CD14-positive monocyte (primary cell): ENCODE measurements at regions not wholly inside any gene's neighbourhood (a gene's known extent, or its start where the extent isn't known, plus 50 kb on each side); places are given as distances from the start of the nearest gene placed in this dataset.

Experiments used
- DNase-seq, 3 donors: peaks; one replicate each; pipeline ENCODE4 v3.0.0-alpha.2; 2011 to 2022
- H2AFZ ChIP-seq: 2 replicates; pipeline ENCODE4 v1.6.0; 2012; ENCODE audit warnings: mild to moderate bottlenecking, low read depth, low read length, inconsistent platforms; ENCODE audit not compliant: insufficient read depth, poor library complexity, severe bottlenecking
- H3K27ac ChIP-seq, 2 donors: 1 replicate in 1 of 2; 2 replicates in 1 of 2; pipeline ENCODE4 v1.5.1; 2012 to 2013; ENCODE audit warnings: low read length in 2 of 2, control low read depth in 1 of 2, inconsistent platforms in 1 of 2, low read depth in 1 of 2, mild to moderate bottlenecking in 1 of 2
- H3K27me3 ChIP-seq, 2 donors: one replicate each; pipeline versions ENCODE4 v1.6.0 to v1.6.1; 2011 to 2013; ENCODE audit warnings: low read length in 2 of 2; ENCODE audit not compliant: control insufficient read depth in 2 of 2, insufficient read depth in 2 of 2
- H3K36me3 ChIP-seq, 2 donors: replicated peaks in 1 of 2; 1 replicate in 1 of 2; 2 replicates in 1 of 2; pipeline versions ENCODE4 v1.5.1 to v1.6.1; 2012 to 2013; ENCODE audit warnings: low read length in 2 of 2, control low read depth in 1 of 2, inconsistent platforms in 1 of 2, mild to moderate bottlenecking in 1 of 2; ENCODE audit not compliant: insufficient read depth in 2 of 2, control insufficient read depth in 1 of 2
- H3K4me1 ChIP-seq, 2 donors: 1 replicate in 1 of 2; 2 replicates in 1 of 2; pipeline versions ENCODE4 v1.5.1 to v1.6.1; 2012 to 2013; ENCODE audit warnings: low read length in 2 of 2, control low read depth in 1 of 2, inconsistent platforms in 1 of 2, mild to moderate bottlenecking in 1 of 2, moderate library complexity in 1 of 2; ENCODE audit not compliant: insufficient read depth in 2 of 2, control insufficient read depth in 1 of 2
- H3K4me2 ChIP-seq: replicated peaks from 2 replicates; pipeline ENCODE3; 2012; ENCODE audit warnings: low read length, moderate library complexity, mild to moderate bottlenecking; ENCODE audit not compliant: poor library complexity, severe bottlenecking; ENCODE audit errors: extremely low read depth
- H3K4me3 ChIP-seq, 3 experiments: fragments of 200-600 bp in 1 of 3; sonication (generic) in 1 of 3; replicated peaks in 1 of 3; 1 replicate in 2 of 3; 2 replicates in 1 of 3; pipeline ENCODE4 v1.5.1; 2011 to 2013; ENCODE audit warnings: low read length in 3 of 3, mild to moderate bottlenecking in 3 of 3, control low read depth in 2 of 3, low read depth in 2 of 3, inconsistent platforms in 1 of 3, moderate library complexity in 1 of 3
- H3K79me2 ChIP-seq: 2 replicates; pipeline ENCODE4 v1.6.0; 2012; ENCODE audit warnings: mild to moderate bottlenecking, control low read depth, inconsistent platforms, low read length, moderate library complexity; ENCODE audit not compliant: insufficient read depth
- H3K9ac ChIP-seq: 2 replicates; pipeline ENCODE4 v1.6.0; 2017; ENCODE audit warnings: low read length, mild to moderate bottlenecking; ENCODE audit not compliant: insufficient read depth, poor library complexity, severe bottlenecking
- H3K9me3 ChIP-seq, 2 donors: replicated peaks in 1 of 2; 1 replicate in 1 of 2; 2 replicates in 1 of 2; pipeline versions ENCODE4 v1.5.1 to v1.6.1; 2012 to 2013; ENCODE audit warnings: low read length in 2 of 2, control low read depth in 1 of 2; ENCODE audit not compliant: control insufficient read depth in 1 of 2, insufficient read depth in 1 of 2
- H4K20me1 ChIP-seq: 2 replicates; pipeline ENCODE4 v1.6.0; 2012; ENCODE audit warnings: mild to moderate bottlenecking, low read length, control low read depth, moderate library complexity; ENCODE audit not compliant: insufficient read depth
- H3K27ac Mint-ChIP-seq, 7 donors: one replicate each; pipeline ENCODE4 v1.8.0; 2020; ENCODE audit warnings: mild to moderate bottlenecking in 7 of 7, mixed read lengths in 7 of 7, moderate library complexity in 6 of 7, inconsistent platforms in 2 of 7
- H3K27me3 Mint-ChIP-seq, 3 donors: one replicate each; pipeline ENCODE4 v1.8.0; 2021 to 2022; ENCODE audit warnings: low read depth in 3 of 3, mild to moderate bottlenecking in 3 of 3, mixed read lengths in 3 of 3, moderate library complexity in 3 of 3, inconsistent platforms in 1 of 3
- H3K36me3 Mint-ChIP-seq, 2 donors: one replicate each; pipeline ENCODE4 v1.8.0; 2020; ENCODE audit warnings: mixed read lengths in 2 of 2, inconsistent platforms in 1 of 2, mild to moderate bottlenecking in 1 of 2
- H3K4me1 Mint-ChIP-seq: one replicate; pipeline ENCODE4 v1.8.0; 2020; ENCODE audit warnings: mild to moderate bottlenecking, mixed read lengths
- H3K4me3 Mint-ChIP-seq, 2 donors: one replicate each; pipeline ENCODE4 v1.8.0; 2020; ENCODE audit warnings: mild to moderate bottlenecking in 2 of 2, mixed read lengths in 2 of 2, moderate library complexity in 1 of 2
- H3K9me3 Mint-ChIP-seq, 7 donors: one replicate each; pipeline ENCODE4 v1.8.0; 2020 to 2022; ENCODE audit warnings: mixed read lengths in 7 of 7, mild to moderate bottlenecking in 6 of 7, moderate library complexity in 6 of 7, inconsistent platforms in 2 of 7
- CTCF ChIP-seq: fragments of 200-600 bp; IDR thresholded peaks from one replicate; pipeline ENCODE4 v1.8.0; 2022; ENCODE audit warnings: antibody characterized with exemption, mild to moderate bottlenecking
- WGBS: methylation state at CpG from one replicate; pipeline ENCODE4 v1.1.5; 2013; ENCODE audit warnings: missing lambda C conversion rate; ENCODE audit not compliant: insufficient coverage; 5-methylcytosine and 5-hydroxymethylcytosine counted together
- intact Hi-C, 2 donors: fragments of 100-400 bp; cut with micrococcal nuclease; formaldehyde crosslinking; loops; one replicate each; pipeline versions ENCODE4 v1.15.0 to v1.15.1; 2023

GRCh38 chrX:109845996-109846395 lies 112.9 kb upstream of the ACSL4 start:
- peaks cover 0 to 5% of the 10 kb centered on the region in 2 donors for H3K27me3 ChIP-seq
- no peak overlapping the region for H3K9ac ChIP-seq
- H3K4me2 ChIP-seq = no peak overlapping the region
- no peak overlapping the region for H3K4me3 ChIP-seq
- no peaks in the 10 kb centered on the region for H4K20me1 ChIP-seq
- Mint-ChIP-seq H3K27me3 (peaks cover 0 to 21% (median 0%) of the 10 kb centered on the region in 3 donors), H3K4me3 (no peak overlapping the region), H3K36me3 (no peaks in the 10 kb centered on the region), H3K4me1 (peaks cover 54% of the 10 kb centered on the region), H3K9me3 (peaks cover 0 to 3% (median 0%) of the 10 kb centered on the region in 7 donors), H3K27ac (no peak overlapping the region)
- TF ChIP-seq CTCF = no peak
- no peak for DNase-seq
- H3K4me1 ChIP-seq = peaks cover 50 to 58% of the 10 kb centered on the region in 2 donors
- no CpG with 5 or more reads among the region's 4 CpGs for WGBS
- intact Hi-C loops = loop anchor here in 1 of 2 donors (10.0 kb wide), 1 partner anchor 111 kb away; the partner anchor contains the start of gene ACSL4
- H3K79me2 ChIP-seq = no peaks in the 10 kb centered on the region
- no peaks in the 10 kb centered on the region for H3K9me3 ChIP-seq
- no peak overlapping the region for H3K27ac ChIP-seq
- no peaks in the 10 kb centered on the region for H3K36me3 ChIP-seq
- no peak overlapping the region for H2AFZ ChIP-seq

GRCh38 chrX:109847257-109848187 lies 114.5 kb upstream of the ACSL4 start:
- H3K27me3 Mint-ChIP-seq = peaks cover 0 to 27% (median 0%) of the 10 kb centered on the region in 3 donors
- peak overlapping the region in 2 of 7 donors; percentile 1 to 5 for H3K27ac Mint-ChIP-seq
- peaks cover 35 to 43% of the 10 kb centered on the region in 2 donors for H3K4me1 ChIP-seq
- no peaks in the 10 kb centered on the region for H3K36me3 ChIP-seq
- no peaks in the 10 kb centered on the region for H3K79me2 ChIP-seq
- peak in 2 of 3 donors; percentile 18 to 26 for DNase-seq
- H3K36me3 Mint-ChIP-seq = no peaks in the 10 kb centered on the region
- WGBS = 43% methylated on average over 2 of the region's 5 CpGs
- no peak overlapping the region for H3K9ac ChIP-seq
- no peaks in the 10 kb centered on the region for H4K20me1 ChIP-seq
- no peak overlapping the region for H3K27ac ChIP-seq
- intact Hi-C loops = loop anchor here in 1 of 2 donors (10.0 kb wide), 1 partner anchor 113 kb away; the partner anchor contains the start of gene ACSL4
- H3K4me1 Mint-ChIP-seq = peaks cover 43% of the 10 kb centered on the region
- peaks cover 0 to 3% (median 0%) of the 10 kb centered on the region in 7 donors for H3K9me3 Mint-ChIP-seq
- H2AFZ ChIP-seq = no peak overlapping the region
- no peak for TF ChIP-seq CTCF
- H3K4me3 Mint-ChIP-seq = no peak overlapping the region
- peaks cover 0 to 8% of the 10 kb centered on the region in 2 donors for H3K27me3 ChIP-seq
- no peak overlapping the region for H3K4me3 ChIP-seq
- no peaks in the 10 kb centered on the region for H3K9me3 ChIP-seq
- H3K4me2 ChIP-seq = no peak overlapping the region
